GM12878 (cell line): ENCODE measurements at regions not wholly inside any gene's neighbourhood (a gene's known extent, or its start where the extent isn't known, plus 50 kb on each side); places are given as distances from the start of the nearest gene placed in this dataset.

ENCODE experiments used
- ATAC-seq: fragments of 200-7000 bp; cut with Tn5 transposase; 3 replicates; pipeline ENCODE4 v1.9.1; 2020; ENCODE audit warnings: mild to moderate bottlenecking, moderate library complexity
- BruUV-seq: library from RNA; stranded (reverse); fragments of 400-500 nt; replicated peaks from 2 replicates; lab custom pipeline; 2021; lab: Mats Ljungman, UMichigan
- CTCF ChIA-PET: fragments of 300-600 bp; sonication (Branson Sonifier 250); formaldehyde crosslinking; extraction: SDS; loops from one replicate; lab custom pipeline; 2021; ENCODE audit warnings: inconsistent platforms; lab: Yijun Ruan, JAX
- POLR2A ChIA-PET: fragments of 350-600 bp; formaldehyde crosslinking; extraction: SDS; loops from one replicate; lab custom pipeline; 2021; ENCODE audit warnings: inconsistent platforms; lab: Charles Lee
- RAD21 ChIA-PET: fragments of 300-600 bp; sonication (Branson Sonifier 250); formaldehyde crosslinking; loops from one replicate; lab custom pipeline; 2023; ENCODE audit warnings: antibody characterized with exemption; ENCODE audit not compliant: unreplicated experiment; lab: Charles Lee
- SMC1A ChIA-PET: fragments of 300-600 bp; sonication (Branson Sonifier 250); formaldehyde crosslinking; loops from one replicate; lab custom pipeline; 2023; ENCODE audit not compliant: unreplicated experiment, uncharacterized antibody; lab: Charles Lee
- DNase-seq: peaks from one replicate; pipeline ENCODE4 v3.0.0-alpha.2; 2011; ENCODE audit warnings: low read depth, low spot score
- FAIRE-seq: peaks from 3 replicates; lab custom pipeline; 2011; peaks lifted over from hg19 to GRCh38; lab: Jason Lieb, UNC
- H2AFZ ChIP-seq: 2 replicates; pipeline ENCODE4 v1.6.0; 2011; ENCODE audit warnings: low read depth, low read length, control low read depth; ENCODE audit not compliant: control insufficient read depth
- H3K27ac ChIP-seq: 2 replicates; pipeline ENCODE4 v1.5.1; 2011; ENCODE audit warnings: control low read depth; ENCODE audit not compliant: control insufficient read depth, insufficient read depth
- H3K27me3 ChIP-seq, 2 experiments: replicated peaks in 1 of 2; 2 replicates each; pipeline versions ENCODE4 v1.6.0 to v1.6.1; 2011; ENCODE audit warnings: low read length in 1 of 2; ENCODE audit not compliant: control insufficient read depth in 2 of 2, insufficient read depth in 2 of 2
- H3K36me3 ChIP-seq, 2 experiments: 2 replicates each; pipeline ENCODE4 v1.5.1; 2011; ENCODE audit warnings: low read length in 1 of 2; ENCODE audit not compliant: control insufficient read depth in 2 of 2, insufficient read depth in 2 of 2
- H3K4me1 ChIP-seq: 2 replicates; pipeline ENCODE4 v1.6.1; 2011; ENCODE audit warnings: mild to moderate bottlenecking, low read length, moderate library complexity, mixed read lengths; ENCODE audit not compliant: control insufficient read depth, insufficient read depth
- H3K4me2 ChIP-seq: 2 replicates; pipeline ENCODE4 v1.6.0; 2011; ENCODE audit warnings: control low read depth; ENCODE audit not compliant: control insufficient read depth, insufficient read depth
- H3K4me3 ChIP-seq: fragments of 200-600 bp; sonication (generic); 2 replicates; pipeline ENCODE4 v1.5.1; 2016
- H3K79me2 ChIP-seq: 2 replicates; pipeline ENCODE4 v1.6.0; 2011; ENCODE audit warnings: low read length; ENCODE audit not compliant: control insufficient read depth, insufficient read depth
- H3K9ac ChIP-seq: 2 replicates; pipeline ENCODE4 v1.8.0; 2011; ENCODE audit warnings: low read length, control low read depth, mixed read lengths; ENCODE audit not compliant: control insufficient read depth, insufficient read depth
- H3K9me3 ChIP-seq: replicated peaks from 3 replicates; pipeline ENCODE4 v1.5.1; 2011; ENCODE audit warnings: mild to moderate bottlenecking, low read length; ENCODE audit not compliant: control insufficient read depth, insufficient read depth
- H4K20me1 ChIP-seq: 2 replicates; pipeline ENCODE4 v1.6.0; 2011; ENCODE audit not compliant: control insufficient read depth, insufficient read depth
- CHD4 ChIP-seq: fragments of 200-600 bp; sonication (generic); IDR thresholded peaks from 2 replicates; pipeline ENCODE4 v1.6.1; 2016; ENCODE audit warnings: mild to moderate bottlenecking
- CREM ChIP-seq: IDR thresholded peaks from 2 replicates; pipeline ENCODE4 v1.6.1; 2014; ENCODE audit warnings: antibody characterized with exemption, low read depth
- EGR1 ChIP-seq, 2 experiments: IDR thresholded peaks; 1 replicate in 1 of 2; 2 replicates in 1 of 2; pipeline ENCODE4 v1.6.1; 2011 to 2012; ENCODE audit warnings: low read depth in 2 of 2, low read length in 2 of 2, borderline replicate concordance in 1 of 2, mild to moderate bottlenecking in 1 of 2, moderate library complexity in 1 of 2
- EP300 ChIP-seq, 2 experiments: fragments of 150-350 bp in 1 of 2; IDR thresholded peaks; 2 replicates each; pipeline ENCODE4 v1.6.1; 2011 to 2012; ENCODE audit warnings: low read depth in 2 of 2, low read length in 2 of 2, borderline replicate concordance in 1 of 2, improper control_type of control experiment in 1 of 2, inconsistent platforms in 1 of 2; ENCODE audit not compliant: control insufficient read depth in 1 of 2
- HDGF ChIP-seq: fragments of 450-650 bp; IDR thresholded peaks from 2 replicates; pipeline ENCODE4 v1.6.1; 2016; ENCODE audit warnings: antibody characterized with exemption
- IKZF1 ChIP-seq: fragments of 450-650 bp; conservative IDR thresholded peaks from 2 replicates; pipeline ENCODE4 v1.6.1; 2017; ENCODE audit warnings: antibody characterized with exemption, mild to moderate bottlenecking
- MEF2A ChIP-seq: IDR thresholded peaks from 2 replicates; pipeline ENCODE4 v1.6.1; 2011; ENCODE audit warnings: low read depth, mild to moderate bottlenecking, low read length, moderate library complexity; ENCODE audit not compliant: insufficient read depth
- MEF2B ChIP-seq: fragments of 450-650 bp; IDR thresholded peaks from 2 replicates; pipeline ENCODE4 v1.6.1; 2018; ENCODE audit warnings: mild to moderate bottlenecking, moderate library complexity; ENCODE audit not compliant: partially characterized antibody, poor library complexity, severe bottlenecking
- MTA3 ChIP-seq: IDR thresholded peaks from 2 replicates; pipeline ENCODE4 v1.6.1; 2012; ENCODE audit warnings: low read length, inconsistent platforms, borderline replicate concordance
- NBN ChIP-seq: fragments of 450-650 bp; IDR thresholded peaks from 2 replicates; pipeline ENCODE4 v1.6.1; 2016
- SIN3A ChIP-seq: IDR thresholded peaks from 2 replicates; pipeline ENCODE4 v1.6.1; 2012; ENCODE audit warnings: low read depth, low read length, improper control_type of control experiment
- SMC3 ChIP-seq: IDR thresholded peaks from 2 replicates; pipeline ENCODE4 v1.6.1; 2011; ENCODE audit warnings: low read length, improper control_type of control experiment, borderline replicate concordance
- TCF12 ChIP-seq: IDR thresholded peaks from 2 replicates; pipeline ENCODE4 v1.6.1; 2011; ENCODE audit warnings: low read depth, mild to moderate bottlenecking, low read length
- YY1 ChIP-seq: IDR thresholded peaks from 2 replicates; pipeline ENCODE4 v1.6.1; 2011; ENCODE audit warnings: low read depth, mild to moderate bottlenecking, low read length
- ZBED1 ChIP-seq: IDR thresholded peaks from 2 replicates; pipeline ENCODE4 v1.6.1; 2016; ENCODE audit warnings: borderline replicate concordance
- ZNF207 ChIP-seq: fragments of 450-650 bp; IDR thresholded peaks from 2 replicates; pipeline ENCODE4 v1.6.1; 2014; ENCODE audit warnings: antibody characterized with exemption, mild to moderate bottlenecking, borderline replicate concordance
- WGBS: methylation state at CpG from one replicate; pipeline ENCODE4 v1.1.6; 2016; ENCODE audit warnings: low lambda C conversion rate; ENCODE audit not compliant: insufficient replicate concordance, insufficient coverage; ENCODE audit errors: missing lambda C conversion rate; 5-methylcytosine and 5-hydroxymethylcytosine counted together
- in situ Hi-C: fragments of 300-500 bp; cut with MboI; formaldehyde crosslinking; loops from 9 replicates; pipeline ENCODE4 v1.14.3; 2018; ENCODE audit warnings: mixed read lengths
- intact Hi-C: fragments of 100-400 bp; cut with micrococcal nuclease; formaldehyde crosslinking; loops from one replicate; pipeline ENCODE4 v1.14.2; 2022; ENCODE audit not compliant: unreplicated experiment
- TF ChIP-seq, protein P1 (sequence below): IDR thresholded peaks from 2 replicates; pipeline ENCODE4 v1.6.1; 2011; ENCODE audit warnings: borderline replicate concordance, low read depth, mild to moderate bottlenecking, moderate library complexity, low read length; ENCODE audit not compliant: insufficient read depth, poor library complexity, severe bottlenecking
- TF ChIP-seq, protein P2 (sequence below): IDR thresholded peaks from 2 replicates; pipeline ENCODE4 v1.6.1; 2012; ENCODE audit warnings: low read depth, low read length, improper control_type of control experiment
- TF ChIP-seq, protein P3 (sequence below): fragments of 450-650 bp; IDR thresholded peaks from 2 replicates; pipeline ENCODE4 v1.6.1; 2016; ENCODE audit warnings: mild to moderate bottlenecking

DNA sequence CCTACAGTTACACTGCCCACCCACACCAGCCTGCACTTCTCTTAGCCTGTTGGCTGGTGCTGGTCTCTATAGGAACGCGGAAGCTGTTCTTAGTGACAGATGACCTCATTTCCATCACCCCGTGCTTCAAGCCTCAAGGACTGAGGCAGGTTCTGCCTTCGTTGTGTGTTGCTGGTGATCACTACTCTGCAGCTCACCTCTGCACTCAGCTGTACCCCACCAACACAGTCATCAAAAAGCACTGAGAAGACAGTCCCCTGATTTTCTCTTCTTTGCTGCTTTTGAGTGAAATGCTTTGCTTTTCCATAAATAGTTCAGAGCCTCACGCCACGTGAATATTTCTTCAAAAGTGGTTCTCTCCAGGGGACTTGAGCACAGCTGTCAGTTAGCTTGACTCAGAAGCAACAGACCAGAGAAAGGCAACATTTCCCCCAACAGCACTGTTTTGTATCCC is 225.7 kb upstream of the CCDC150 start (continued):
- no peak for TF ChIP-seq MTA3
- 0 out of 3 replicates have a peak, but pooled peaks of 1 of the 2 experiments have one; percentile 41 for TF ChIP-seq EGR1 (IDR thresholded peaks at IDR 0.05; ENCODE audit: borderline replicate concordance in 1 of 2, low read depth in 2 of 2, low read length in 2 of 2)

DNA sequence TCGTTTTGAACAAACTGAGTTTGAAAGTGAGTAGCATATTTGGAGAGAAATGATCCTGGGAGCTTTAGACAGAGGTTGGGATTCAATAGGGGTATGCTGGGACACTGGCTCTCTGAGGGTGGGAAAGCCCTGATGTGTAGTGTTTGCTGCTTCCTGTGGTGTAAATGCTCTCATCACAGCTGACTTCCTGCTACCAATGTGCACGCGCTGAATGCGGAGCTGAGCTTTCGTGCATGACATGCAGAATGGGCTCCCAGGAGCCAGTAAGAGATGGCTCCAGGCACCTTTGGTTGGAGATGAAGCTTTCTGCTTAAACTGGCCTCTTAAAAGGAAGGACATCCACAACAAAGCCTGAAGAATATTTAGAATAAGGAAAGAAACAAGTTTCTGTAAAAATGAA is 224.1 kb upstream of the CCDC150 start:
- peak overlapping the region; percentile 42; the same call in 1 of the 2 replicates for H3K9ac ChIP-seq
- TF ChIP-seq HDGF (peak; percentile 44; the same call in 1 of the 2 replicates), SIN3A (no peak), NBN (0 out of 2 replicates have a peak, but pooled peaks have one; percentile 37), CHD4 (no peak), MEF2B (peak; percentile 29), ZNF207 (0 out of 2 replicates have a peak, but pooled peaks have one; percentile 55), IKZF1 (peak; percentile 39; the same call in 1 of the 2 replicates), TCF12 (peak; percentile 59), SMC3 (0 out of 2 replicates have a peak, but pooled peaks have one; percentile 12), ZBED1 (peak; percentile 57; the same call in 1 of the 2 replicates), EP300 (IDR thresholded peaks at IDR 0.05; ENCODE audit: borderline replicate concordance in 1 of 2, control insufficient read depth in 1 of 2, low read depth in 2 of 2, low read length in 2 of 2) (peak; percentile 34 to 37; a peak in 1 of 4 replicates), MEF2A (0 out of 2 replicates have a peak, but pooled peaks have one; percentile 20), CREM (peak; percentile 82; the same call in 1 of the 2 replicates), YY1 (peak; percentile 56; the same call in 1 of the 2 replicates)
- TF ChIP-seq, protein P1, sequence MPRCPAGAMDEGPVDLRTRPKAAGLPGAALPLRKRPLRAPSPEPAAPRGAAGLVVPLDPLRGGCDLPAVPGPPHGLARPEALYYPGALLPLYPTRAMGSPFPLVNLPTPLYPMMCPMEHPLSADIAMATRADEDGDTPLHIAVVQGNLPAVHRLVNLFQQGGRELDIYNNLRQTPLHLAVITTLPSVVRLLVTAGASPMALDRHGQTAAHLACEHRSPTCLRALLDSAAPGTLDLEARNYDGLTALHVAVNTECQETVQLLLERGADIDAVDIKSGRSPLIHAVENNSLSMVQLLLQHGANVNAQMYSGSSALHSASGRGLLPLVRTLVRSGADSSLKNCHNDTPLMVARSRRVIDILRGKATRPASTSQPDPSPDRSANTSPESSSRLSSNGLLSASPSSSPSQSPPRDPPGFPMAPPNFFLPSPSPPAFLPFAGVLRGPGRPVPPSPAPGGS = peak; percentile 90
- TF ChIP-seq, protein P2, sequence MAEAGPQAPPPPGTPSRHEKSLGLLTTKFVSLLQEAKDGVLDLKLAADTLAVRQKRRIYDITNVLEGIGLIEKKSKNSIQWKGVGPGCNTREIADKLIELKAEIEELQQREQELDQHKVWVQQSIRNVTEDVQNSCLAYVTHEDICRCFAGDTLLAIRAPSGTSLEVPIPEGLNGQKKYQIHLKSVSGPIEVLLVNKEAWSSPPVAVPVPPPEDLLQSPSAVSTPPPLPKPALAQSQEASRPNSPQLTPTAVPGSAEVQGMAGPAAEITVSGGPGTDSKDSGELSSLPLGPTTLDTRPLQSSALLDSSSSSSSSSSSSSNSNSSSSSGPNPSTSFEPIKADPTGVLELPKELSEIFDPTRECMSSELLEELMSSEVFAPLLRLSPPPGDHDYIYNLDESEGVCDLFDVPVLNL = no peak
- TF ChIP-seq, protein P3, sequence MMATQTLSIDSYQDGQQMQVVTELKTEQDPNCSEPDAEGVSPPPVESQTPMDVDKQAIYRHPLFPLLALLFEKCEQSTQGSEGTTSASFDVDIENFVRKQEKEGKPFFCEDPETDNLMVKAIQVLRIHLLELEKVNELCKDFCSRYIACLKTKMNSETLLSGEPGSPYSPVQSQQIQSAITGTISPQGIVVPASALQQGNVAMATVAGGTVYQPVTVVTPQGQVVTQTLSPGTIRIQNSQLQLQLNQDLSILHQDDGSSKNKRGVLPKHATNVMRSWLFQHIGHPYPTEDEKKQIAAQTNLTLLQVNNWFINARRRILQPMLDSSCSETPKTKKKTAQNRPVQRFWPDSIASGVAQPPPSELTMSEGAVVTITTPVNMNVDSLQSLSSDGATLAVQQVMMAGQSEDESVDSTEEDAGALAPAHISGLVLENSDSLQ = no peak

More for the DNA sequence above, 224.1 kb upstream of the CCDC150 start:
- Histone ChIP-seq H3K4me3 (peak overlapping the region; percentile 15; the same call in 1 of the 2 replicates), H3K79me2 (no peaks in the 10 kb centered on the region; the same call in 1 of the 2 replicates), H4K20me1 (no peaks in the 10 kb centered on the region), H2AFZ (peak overlapping the region; percentile 66), H3K4me2 (peak overlapping the region; percentile 50), H3K36me3 (no peaks in the 10 kb centered on the region), H3K27ac (peak overlapping the region; percentile 91), H3K4me1 (peaks cover 44% of the 10 kb centered on the region), H3K9me3 (no peaks in the 10 kb centered on the region; the same call in 2 of the 3 replicates), H3K27me3 (no peaks in the 10 kb centered on the region)
- FAIRE-seq (peak; percentile 59), ATAC-seq (peak; percentile 79), DNase-seq (no peak)
- WGBS = 0% methylated on average over 5 of the region's 5 CpGs
- intact Hi-C loops = no loop called here
- POLR2A ChIA-PET = interaction anchor here (0.6 to 3.7 kb wide), 9 partner anchors 10 to 38 kb away, joined by 3 to 16 read pairs (median 3); no protein-coding TSS in a partner anchor
- in situ Hi-C loops = no loop called here
- no TSS peak for BruUV-seq
- SMC1A ChIA-PET = interaction anchor here (0.5 to 10.5 kb wide), 17 partner anchors 10 to 345 kb away, joined by 3 to 99 read pairs (median 4); no protein-coding TSS in a partner anchor
- CTCF ChIA-PET = interaction anchor here (0.6 to 9.8 kb wide), 8 partner anchors 9 to 424 kb away, joined by 3 to 94 read pairs (median 5); no protein-coding TSS in a partner anchor
- RAD21 ChIA-PET = interaction anchor here (0.6 to 6.8 kb wide), 7 partner anchors 13 to 117 kb away, joined by 3 to 72 read pairs (median 4); no protein-coding TSS in a partner anchor
